ENCODE measurements at regions not wholly inside any gene's neighbourhood (a gene's known extent, or its start where the extent isn't known, plus 50 kb on each side); places are given as distances from the start of the nearest gene placed in this dataset.

DNA sequence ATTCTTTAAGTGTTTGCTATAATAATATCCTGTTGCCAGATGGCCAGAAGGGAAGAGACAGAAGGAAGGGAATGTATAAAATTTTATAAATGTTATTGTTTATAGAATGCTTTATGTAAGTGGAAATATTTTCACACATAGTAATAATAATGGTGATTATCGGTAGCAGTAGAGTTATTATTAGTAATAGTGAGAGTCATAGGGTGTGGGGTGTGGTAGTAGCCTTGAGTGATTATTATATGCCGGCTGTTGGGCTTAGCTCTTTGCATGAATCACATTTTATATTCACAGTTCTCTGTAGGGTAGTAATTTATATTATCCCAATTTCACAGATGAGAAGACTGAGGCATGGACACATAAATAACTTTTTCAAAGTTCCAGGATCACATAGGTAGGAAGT is 391.4 kb downstream of the C12orf75 start:
- no peak for DNase-seq

- no peak for DNase-seq
Observed at GRCh38 chr12:105723066-105723465, 392.6 kb downstream of the C12orf75 start.

DNA sequence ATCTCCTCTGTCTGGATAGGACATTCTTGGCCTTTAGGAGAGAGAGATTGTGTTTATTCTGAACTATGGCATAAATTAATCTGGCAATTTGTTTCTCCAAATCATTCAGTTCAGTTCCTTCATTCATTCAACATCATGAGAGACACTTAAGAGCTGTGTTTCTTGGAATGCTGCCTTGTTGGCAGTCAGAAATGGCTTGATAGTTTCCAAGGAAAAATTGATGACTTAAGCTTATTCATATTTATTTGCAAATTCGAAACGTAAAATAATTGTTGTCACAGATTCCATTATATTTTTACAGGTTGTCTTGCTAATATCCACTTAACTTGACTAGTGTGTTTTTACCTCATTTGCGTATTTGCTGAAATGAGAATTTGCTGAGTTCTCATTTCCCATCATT is 393.0 kb downstream of the C12orf75 start:
- DNase-seq = no peak

DNA sequence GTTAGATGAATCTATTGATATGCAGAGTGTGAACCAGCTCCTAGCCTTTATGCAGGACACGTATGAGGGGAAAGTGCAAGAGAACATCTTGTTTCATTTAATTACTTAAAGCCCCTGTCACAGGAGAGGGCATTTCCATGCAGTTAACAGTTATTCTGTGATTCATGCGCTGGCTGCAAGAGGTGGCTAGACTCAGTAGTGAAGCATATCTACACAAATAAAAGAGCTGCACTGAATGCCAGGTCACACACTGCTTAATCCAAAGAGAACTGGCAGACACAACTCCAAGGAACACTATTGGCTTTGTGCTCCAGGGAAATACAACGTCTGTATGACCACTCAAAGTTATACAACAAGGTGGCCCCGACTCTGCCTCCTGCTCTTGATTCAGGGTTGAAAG is 394.1 kb downstream of the C12orf75 start:
- DNase-seq = no peak

- DNase-seq = no peak
Observed at GRCh38 chr12:105725054-105725453, 394.6 kb downstream of the C12orf75 start.

DNA sequence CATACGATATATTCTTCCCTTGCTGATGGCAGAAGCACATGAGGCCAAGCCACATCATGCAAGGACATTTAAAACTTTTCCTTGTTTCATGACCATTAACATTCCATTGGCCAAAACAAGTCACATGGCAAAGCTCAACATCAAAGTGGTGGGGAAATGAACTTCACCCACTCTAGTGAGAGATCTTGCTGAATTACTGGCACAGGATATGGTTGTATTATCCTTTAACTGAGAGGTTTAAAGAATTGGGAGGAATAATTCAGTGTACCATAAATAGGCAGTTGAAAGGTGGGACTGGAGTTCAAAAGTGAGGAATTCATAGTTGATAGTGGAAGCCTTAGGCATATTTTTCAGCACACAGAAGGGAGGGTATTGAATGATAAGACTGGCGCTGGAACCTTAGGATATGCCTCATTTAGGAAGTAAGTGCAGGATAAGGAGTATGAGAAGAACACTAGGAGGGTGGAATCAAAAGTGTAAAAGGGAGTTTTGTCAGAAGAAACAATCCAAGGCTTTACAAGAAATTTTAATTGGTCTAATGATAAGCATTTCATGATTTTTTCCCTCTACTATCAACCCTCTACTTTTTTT is 398.8 kb downstream of the C12orf75 start:
- DNase-seq = no peak

DNA sequence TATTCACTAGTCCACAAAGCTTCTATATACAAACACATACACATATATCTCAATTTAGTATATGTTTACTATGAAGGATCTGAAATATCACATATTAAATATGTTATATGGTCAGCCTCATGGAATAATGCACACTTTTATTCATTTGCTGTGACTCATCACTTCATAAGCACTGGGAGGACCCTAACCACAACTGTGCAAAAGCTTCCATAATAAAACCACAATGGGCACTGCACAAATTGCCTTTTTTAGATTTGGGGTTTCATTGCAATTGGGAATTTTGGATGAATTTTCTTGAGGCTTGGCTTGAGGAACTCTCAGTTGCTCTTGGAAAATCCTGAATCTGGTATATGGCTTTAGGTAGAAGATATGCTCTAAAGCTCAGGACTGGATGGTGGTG is 399.4 kb downstream of the C12orf75 start:
- no peak for DNase-seq

GRCh38 chr12:105733579-105733978 is 403.1 kb downstream of the C12orf75 start:
- DNase-seq = no peak

DNA sequence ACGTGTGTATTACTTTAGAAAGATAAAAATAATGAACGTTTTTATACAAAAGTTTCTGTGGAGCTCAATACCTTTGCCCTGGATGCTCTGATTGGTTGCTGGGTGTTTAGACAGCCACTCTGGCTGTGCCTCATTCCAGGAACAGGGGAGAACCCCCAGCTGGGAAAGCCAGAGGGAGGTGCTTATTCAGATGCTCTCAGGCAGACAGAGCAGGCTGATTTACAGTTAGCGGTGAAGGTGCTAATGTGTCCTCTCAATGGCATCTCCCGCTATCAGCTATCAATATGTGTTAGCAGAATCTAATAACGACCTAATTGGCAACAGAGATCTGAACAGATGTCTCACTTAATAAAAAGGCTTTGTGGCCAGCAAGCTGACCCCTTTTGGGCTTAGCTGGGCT is 402.3 kb downstream of the NUAK1 start:
- no peak for DNase-seq

DNA sequence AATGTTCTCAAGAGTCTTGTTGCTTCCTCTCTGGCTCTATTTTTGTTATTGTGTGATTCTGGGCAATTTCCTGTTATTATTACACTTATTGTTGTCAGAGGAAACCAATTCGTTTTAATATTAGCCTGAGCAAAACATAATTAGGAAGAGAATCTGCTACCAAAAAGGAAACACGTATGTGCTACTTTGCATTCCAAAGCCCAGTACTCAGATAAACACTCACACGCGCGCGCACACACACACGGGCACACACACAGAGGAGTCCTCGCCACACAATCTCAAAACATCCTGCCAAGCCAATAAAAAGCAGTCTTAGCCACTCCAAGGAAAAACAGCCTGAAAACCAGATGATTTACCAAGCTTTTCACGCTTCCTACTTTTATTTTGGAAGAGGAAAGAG is 400.7 kb downstream of the NUAK1 start:
- no peak for DNase-seq

DNA sequence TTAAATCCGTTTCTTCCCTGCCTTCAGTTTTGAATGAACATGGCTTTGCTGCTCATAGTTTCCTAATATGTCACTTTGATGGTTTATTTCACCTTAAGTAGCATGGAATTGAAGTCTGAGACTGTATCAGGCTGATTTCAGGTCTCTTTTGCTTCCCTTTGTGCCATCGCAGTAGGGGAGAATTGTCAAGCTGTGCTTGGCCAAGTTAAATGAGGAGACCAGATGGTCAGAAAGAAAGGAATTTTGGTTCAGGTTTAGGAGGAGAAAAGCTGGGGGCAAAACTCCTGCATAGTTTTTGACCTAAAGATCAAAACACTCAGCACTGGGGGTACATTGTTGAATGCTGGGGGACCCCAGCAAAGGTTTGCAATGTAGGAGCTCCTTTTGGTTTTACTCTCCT is 398.4 kb downstream of the NUAK1 start:
- no peak for DNase-seq

DNA sequence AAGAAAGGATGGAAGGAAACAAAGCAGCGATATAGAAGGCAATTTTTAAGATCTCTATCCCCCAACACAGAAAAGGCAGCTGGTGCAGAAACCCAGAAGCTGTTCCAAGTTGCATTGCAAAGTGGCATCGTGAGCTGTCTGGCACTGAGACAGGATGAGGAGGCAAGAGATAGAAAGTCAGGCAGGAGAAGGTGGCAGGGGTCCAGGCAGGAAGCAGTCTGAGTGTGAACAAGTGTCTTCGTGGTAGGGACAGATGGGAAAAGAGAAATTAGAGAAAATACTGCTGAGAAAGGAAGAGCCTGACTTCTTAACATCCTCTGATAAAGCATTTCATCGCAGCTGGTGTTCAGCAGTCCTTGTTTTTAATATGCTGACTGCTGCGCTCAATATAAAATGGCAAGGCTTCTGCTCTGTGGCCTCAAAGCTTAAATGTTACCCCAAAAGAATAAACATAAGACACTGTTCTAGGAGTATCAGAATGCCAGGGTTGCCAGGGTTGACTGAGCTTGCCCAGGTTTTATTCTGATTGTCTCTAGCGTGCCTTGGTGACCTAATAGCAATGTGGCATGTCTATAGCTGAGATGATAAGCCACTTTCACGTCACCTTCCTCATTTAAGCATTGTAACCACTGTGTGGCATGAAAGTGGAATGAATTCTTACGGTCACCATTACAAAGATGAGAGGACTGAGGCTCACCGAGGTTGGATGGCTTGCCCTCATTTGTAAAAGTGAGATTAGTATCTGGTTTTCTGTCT is 397.6 kb downstream of the NUAK1 start:
- DNase-seq = no peak

- no peak for DNase-seq
Observed at GRCh38 chr12:105741786-105742566, 396.8 kb downstream of the NUAK1 start.

DNA sequence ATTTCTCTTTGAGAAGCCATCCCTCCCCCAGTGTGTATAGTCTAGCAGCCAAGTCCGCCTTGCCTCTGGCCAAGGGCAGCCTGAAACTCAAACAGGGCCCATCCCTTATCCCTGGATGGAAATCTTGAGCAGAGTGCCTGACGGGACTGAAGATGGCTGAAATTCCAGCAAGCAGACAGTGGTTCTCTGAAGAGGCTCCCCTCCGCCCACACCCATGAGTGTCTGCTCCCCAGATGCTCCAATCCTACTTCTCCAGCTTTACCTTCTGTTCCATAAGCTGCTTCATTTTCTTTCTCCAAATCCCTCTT is 396.2 kb downstream of the NUAK1 start:
- DNase-seq = no peak

- no peak for DNase-seq
Observed at GRCh38 chr12:105744371-105745058, 394.2 kb downstream of the NUAK1 start.

- DNase-seq = no peak
Observed at GRCh38 chr12:105745811-105746210, 392.9 kb downstream of the NUAK1 start.

DNA sequence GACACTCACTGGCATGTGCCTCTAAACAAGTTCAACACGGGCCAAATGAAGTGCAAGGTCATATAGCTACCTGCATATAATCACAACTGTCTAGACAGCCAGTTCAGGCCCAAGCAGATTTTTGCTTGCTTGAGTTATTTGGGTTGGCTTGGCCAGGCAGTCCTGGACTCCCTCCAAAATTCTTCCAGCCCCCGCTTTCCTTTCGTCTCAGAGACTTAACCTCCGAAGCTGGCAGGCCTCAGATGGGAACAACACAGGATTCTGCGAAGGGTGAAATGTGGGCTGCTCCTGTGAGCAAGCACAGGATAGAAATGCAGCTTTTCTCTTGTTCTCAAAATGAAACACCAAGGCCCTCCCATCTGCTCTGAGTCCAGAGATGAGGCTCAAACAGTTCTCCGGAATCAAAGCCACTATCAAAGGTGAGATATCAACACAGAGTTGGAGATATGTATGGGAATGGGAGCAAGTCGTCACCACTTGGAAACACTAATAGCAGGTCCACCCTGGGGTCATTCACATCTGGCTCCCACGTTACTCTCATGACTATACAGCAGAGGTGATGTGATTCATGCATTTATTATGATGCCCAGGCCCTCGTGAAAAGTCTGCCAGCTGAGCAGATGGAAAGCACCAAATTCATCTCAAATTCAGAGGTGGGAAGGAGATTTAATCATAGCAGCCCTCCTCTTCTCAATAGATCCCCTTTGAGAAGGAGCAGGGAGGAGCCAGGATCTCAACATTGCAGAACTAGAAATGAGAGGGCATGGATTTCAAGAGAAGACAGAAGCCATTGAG is 389.8 kb downstream of the NUAK1 start:
- DNase-seq = no peak

DNA sequence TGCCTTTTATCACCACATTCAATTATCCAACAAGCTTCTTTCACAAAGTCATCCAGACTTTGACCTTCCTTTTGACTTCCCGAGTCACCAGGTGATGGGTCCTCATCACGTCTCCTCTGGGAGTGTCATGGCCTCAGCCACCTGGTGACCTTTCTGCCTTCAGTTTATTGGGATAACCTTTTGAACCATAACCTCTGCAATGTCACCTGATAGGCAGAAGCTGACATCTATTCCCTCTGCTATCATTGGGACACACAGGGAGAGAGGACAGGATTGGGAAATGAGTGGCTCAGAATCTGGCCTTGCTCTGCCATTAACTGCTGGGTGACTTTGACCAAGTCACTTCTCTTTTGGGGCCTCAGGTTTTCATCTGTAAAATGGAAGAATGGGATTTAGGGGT is 388.7 kb downstream of the NUAK1 start:
- no peak for DNase-seq

DNA sequence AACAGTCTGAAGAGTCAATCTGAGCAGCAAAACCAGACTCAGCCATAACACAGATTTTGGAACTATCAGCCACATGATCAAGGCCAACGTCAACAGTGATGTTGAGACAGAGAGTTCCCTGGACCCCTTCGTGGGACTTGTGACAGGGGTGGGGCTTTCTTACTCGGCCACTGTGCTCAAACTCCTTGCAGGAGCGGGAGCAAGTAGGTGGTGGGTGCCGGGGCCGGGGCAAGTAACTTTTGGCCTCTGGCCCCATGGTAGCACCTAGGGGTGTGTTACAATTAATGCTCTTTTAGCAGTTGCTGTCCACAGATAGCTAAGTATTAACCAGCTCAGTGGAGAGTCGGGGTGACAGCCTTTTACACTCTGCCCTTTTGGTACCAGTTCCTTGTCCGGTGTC is 384.4 kb downstream of the NUAK1 start:
- DNase-seq = no peak

- DNase-seq = no peak
Observed at GRCh38 chr12:105756961-105757360, 381.8 kb downstream of the NUAK1 start.

DNA sequence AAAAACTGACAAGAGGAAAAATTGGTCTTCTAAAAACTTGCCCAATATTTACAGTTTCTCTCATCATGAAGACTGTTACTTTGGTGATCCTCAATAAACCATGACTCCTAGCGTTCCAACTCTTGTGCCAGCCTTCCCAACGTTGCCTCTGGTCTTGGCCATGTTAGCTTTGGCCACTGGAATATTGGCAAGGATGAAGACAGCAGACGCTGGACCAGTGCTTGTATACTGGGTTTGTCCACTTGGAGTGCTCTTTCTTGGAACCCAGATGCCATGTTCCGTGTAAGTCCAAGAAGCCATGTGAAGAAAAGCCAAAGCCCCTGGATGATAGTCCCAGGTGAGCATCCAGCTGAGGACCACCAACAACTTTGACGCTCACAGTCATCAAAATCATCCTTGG is 379.6 kb downstream of the NUAK1 start:
- DNase-seq = no peak

- no peak for DNase-seq
Observed at GRCh38 chr12:105761075-105761474, 377.7 kb downstream of the NUAK1 start.

Data from NCI-H2107 (cell line).